C4-2B (cell line): ENCODE measurements at regions not wholly inside any gene's neighbourhood (a gene's known extent, or its start where the extent isn't known, plus 50 kb on each side); places are given as distances from the start of the nearest gene placed in this dataset.

Experiments
- CTCF ChIP-seq: fragments of 450-650 bp; conservative IDR thresholded peaks from 2 replicates; pipeline ENCODE4 v1.5.1; 2017; ENCODE audit warnings: mild to moderate bottlenecking
- ZFX ChIP-seq: fragments of 450-650 bp; IDR thresholded peaks from 2 replicates; pipeline ENCODE4 v1.6.1; 2017

- TF ChIP-seq CTCF, result no peak
- TF ChIP-seq ZFX, result no peak
These were observed 424.6 kb upstream of the WWC1 start for GRCh38 chr5:167866797-167867196.
